ENCODE measurements at regions not wholly inside any gene's neighbourhood (a gene's known extent, or its start where the extent isn't known, plus 50 kb on each side); places are given as distances from the start of the nearest gene placed in this dataset.
A peak's percentile ranks its signal among the peaks of the same experiment; 100 is the strongest.

DNA sequence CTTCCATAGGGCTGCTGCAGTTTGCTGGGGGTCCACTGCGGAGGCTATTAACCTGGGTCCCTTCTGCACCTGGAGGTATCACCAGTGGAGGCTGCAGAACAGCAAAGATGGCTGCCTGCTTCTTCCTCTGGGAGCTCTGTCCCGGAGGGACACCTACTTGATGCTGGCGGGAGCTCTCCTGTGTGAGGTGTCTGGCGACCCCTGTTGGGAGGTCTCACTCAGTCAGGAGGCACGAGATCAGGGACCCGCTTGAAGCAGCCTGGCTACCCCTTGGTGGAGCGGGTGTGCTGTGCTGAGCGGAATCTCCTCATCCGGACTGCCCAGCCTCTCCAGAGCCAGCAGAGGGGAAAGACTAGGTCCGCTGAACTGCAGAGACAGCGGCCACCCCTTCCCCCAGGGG, 56.0 kb upstream of the CTXND1 start:
- TF ChIP-seq, protein P1, sequence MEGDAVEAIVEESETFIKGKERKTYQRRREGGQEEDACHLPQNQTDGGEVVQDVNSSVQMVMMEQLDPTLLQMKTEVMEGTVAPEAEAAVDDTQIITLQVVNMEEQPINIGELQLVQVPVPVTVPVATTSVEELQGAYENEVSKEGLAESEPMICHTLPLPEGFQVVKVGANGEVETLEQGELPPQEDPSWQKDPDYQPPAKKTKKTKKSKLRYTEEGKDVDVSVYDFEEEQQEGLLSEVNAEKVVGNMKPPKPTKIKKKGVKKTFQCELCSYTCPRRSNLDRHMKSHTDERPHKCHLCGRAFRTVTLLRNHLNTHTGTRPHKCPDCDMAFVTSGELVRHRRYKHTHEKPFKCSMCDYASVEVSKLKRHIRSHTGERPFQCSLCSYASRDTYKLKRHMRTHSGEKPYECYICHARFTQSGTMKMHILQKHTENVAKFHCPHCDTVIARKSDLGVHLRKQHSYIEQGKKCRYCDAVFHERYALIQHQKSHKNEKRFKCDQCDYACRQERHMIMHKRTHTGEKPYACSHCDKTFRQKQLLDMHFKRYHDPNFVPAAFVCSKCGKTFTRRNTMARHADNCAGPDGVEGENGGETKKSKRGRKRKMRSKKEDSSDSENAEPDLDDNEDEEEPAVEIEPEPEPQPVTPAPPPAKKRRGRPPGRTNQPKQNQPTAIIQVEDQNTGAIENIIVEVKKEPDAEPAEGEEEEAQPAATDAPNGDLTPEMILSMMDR (IDR thresholded peaks at IDR 0.05): no peak
- TF ChIP-seq POLR2A (IDR thresholded peaks at IDR 0.05): no peak
- no peaks in the 10 kb centered on the region for H3K4me1 ChIP-seq
- H3K4me3 ChIP-seq: no peak overlapping the region
- no peaks in the 10 kb centered on the region for H3K27me3 ChIP-seq
- H3K36me3 ChIP-seq: no peaks in the 10 kb centered on the region
- no peak overlapping the region for H3K27ac ChIP-seq
- no peaks in the 10 kb centered on the region for H3K9me3 ChIP-seq
- no peak for DNase-seq

DNA sequence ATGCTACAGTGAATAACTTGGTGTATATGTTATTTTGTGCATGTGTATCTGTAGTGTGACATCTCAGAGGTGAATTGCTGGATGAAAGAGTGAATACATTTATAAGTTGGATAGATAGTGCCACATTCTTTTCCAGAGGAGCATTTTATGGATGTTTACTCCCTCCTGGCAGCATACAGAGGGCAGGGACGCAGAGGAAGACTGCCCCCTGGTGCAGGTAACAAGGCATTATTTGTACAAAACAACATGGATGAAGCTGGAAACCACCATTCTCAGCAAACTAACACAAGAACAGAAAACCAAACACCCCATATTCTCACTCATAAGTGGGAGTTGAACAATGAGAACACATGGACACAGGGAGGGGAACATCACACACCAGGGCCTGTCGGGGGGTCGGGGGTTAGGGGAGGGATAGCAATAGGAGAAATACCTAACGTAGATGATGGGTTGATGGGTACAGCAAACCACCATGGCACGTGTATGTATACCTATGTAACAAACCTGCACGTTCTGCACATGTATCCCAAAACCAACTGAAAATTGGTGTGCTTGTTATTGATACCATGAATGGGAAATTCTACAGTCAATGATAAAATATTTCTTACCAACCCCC, 57.9 kb upstream of the CTXND1 start:
- TF ChIP-seq POLR2A (IDR thresholded peaks at IDR 0.05): no peak
- TF ChIP-seq, protein P1 (IDR thresholded peaks at IDR 0.05): peak in 3 of 6 experiments; percentile 24 to 40 (median 34)
- Histone ChIP-seq H3K4me3 (no peak overlapping the region), H3K4me1 (no peaks in the 10 kb centered on the region), H3K9me3 (no peaks in the 10 kb centered on the region), H3K27me3 (no peaks in the 10 kb centered on the region), H3K27ac (no peak overlapping the region), H3K36me3 (no peaks in the 10 kb centered on the region)
- DNase-seq: no peak

DNA sequence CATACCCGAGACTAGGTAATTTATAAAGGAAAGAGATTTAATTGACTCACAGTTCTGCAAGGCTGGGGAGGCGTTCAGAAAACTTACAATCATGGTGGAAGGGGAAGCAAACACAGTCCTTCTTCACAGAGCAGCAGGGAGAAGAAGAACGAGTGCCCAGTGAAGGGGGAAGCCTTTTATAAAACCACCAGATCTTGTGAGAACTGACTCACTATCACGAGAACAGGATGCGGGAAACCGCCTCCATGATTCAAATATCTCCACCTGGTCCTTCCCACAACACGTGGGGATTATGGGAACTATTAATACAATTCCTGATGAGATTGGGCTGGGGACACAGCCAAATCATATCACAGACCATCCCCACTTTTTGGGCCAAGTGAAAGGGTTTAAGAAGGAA, 58.8 kb upstream of the CTXND1 start:
- TF ChIP-seq, protein P1 (IDR thresholded peaks at IDR 0.05): no peak
- TF ChIP-seq POLR2A (IDR thresholded peaks at IDR 0.05): no peak
- Histone ChIP-seq H3K9me3 (no peaks in the 10 kb centered on the region), H3K4me1 (no peaks in the 10 kb centered on the region), H3K27me3 (no peaks in the 10 kb centered on the region), H3K36me3 (no peaks in the 10 kb centered on the region), H3K4me3 (no peak overlapping the region), H3K27ac (no peak overlapping the region)
- DNase-seq: no peak

DNA sequence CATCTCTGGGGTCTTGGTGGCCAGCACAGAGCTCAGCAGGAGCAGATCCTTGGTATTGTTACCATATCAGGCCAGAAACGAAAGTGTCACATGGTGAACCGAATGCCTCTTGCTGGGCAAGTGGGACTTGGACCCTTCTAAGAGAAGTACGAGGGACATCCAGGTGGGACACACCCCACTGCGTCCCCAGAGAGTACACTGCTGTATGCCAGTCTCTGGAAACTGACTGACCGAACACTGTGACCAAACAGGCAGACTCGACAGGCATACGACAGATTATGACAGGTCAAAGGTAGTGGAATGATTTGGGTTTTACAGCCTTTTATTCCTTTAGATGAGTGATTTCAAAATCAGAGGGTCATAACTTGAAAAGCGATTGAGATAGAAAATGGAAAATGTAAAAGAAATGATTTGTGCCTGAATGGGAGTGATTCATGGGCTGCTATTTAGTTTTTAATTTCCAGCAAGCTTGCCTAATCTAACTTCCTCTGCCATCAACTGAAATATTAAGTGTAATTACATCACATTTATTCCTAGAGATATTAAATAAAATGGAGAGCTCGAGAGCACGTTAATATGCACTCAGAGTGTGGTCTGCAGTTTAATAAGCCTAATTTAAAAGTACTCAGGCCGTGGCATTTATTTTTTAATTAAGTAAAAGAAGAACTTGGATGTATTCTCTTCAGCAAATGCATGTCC, 63.4 kb upstream of the CTXND1 start:
- H3K27ac ChIP-seq: no peak overlapping the region
- DNase-seq: no peak
- H3K36me3 ChIP-seq: no peaks in the 10 kb centered on the region
- no peaks in the 10 kb centered on the region for H3K4me1 ChIP-seq
- TF ChIP-seq POLR2A (IDR thresholded peaks at IDR 0.05): no peak
- TF ChIP-seq, protein P1 (IDR thresholded peaks at IDR 0.05): no peak
- no peaks in the 10 kb centered on the region for H3K27me3 ChIP-seq
- H3K4me3 ChIP-seq: no peak overlapping the region
- no peaks in the 10 kb centered on the region for H3K9me3 ChIP-seq

DNA sequence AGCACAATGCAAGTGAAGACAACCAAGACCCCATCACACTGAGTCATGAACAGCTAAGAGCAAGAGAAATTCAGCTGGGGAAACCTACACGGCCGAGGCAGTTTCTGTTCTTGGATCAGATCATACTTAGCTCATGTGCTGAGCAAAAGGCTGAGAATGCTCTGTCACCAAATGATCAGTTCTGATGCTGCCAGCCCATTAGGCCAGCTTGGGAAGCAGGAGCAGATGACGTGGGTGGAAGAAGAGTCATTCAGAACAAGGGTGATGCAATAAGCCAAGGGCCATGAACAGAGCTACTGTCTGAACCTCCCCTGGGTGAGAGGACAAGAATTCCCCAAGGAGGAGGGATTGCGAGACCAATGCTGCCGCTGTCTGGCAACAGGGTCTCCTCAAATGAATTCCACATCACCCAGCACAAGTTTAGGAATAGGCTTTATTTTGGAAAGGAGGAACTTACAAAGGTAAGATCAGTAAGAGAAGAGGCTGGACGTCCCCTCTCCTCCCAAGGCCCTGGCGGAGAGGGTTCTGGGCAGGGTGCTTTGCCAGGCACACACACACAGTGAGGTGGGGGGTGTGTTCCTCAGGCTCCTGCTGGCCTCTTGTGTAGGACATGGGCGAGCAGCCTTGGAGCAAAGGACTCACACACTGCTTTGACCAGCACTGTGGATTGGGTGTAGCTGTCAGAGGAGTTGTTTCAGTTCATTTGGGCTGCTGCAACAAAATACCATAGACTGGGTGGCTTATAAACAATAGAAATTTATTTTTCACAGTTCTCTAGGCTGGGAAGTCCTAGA, 65.6 kb upstream of the CTXND1 start:
- TF ChIP-seq POLR2A (IDR thresholded peaks at IDR 0.05): no peak
- TF ChIP-seq, protein P1 (IDR thresholded peaks at IDR 0.05): no peak
- Histone ChIP-seq H3K9me3 (no peaks in the 10 kb centered on the region), H3K36me3 (no peaks in the 10 kb centered on the region), H3K27me3 (no peaks in the 10 kb centered on the region), H3K4me3 (no peak overlapping the region), H3K4me1 (no peaks in the 10 kb centered on the region), H3K27ac (no peak overlapping the region)
- DNase-seq: peak in 1 of 3 donors; percentile 54
